NCI-H524 (cell line): ENCODE measurements at regions not wholly inside any gene's neighbourhood (a gene's known extent, or its start where the extent isn't known, plus 50 kb on each side); places are given as distances from the start of the nearest gene placed in this dataset.

ENCODE experiments used
- DNase-seq, 2 experiments: peaks; one replicate each; lab custom pipeline; 2025; lab: John Stamatoyannopoulos, UW

GRCh38 chr3:117519776-117520175 is 810.2 kb downstream of the TUSC7 start:
- no peak for DNase-seq

- DNase-seq: no peak
These were observed 811.0 kb downstream of the TUSC7 start for GRCh38 chr3:117520582-117520981.

GRCh38 chr3:117523418-117523817 is 813.8 kb downstream of the TUSC7 start:
- no peak for DNase-seq

- DNase-seq: no peak
These were observed 815.3 kb downstream of the TUSC7 start for GRCh38 chr3:117524890-117525289.

GRCh38 chr3:117526470-117527079 is 817.0 kb downstream of the TUSC7 start:
- peak; percentile 7 to 45 for DNase-seq

GRCh38 chr3:117527346-117527745 is 817.8 kb downstream of the TUSC7 start:
- no peak for DNase-seq

- no peak for DNase-seq
These were observed 819.1 kb downstream of the TUSC7 start for GRCh38 chr3:117528688-117529087.

- no peak for DNase-seq
These were observed 821.6 kb downstream of the TUSC7 start for GRCh38 chr3:117531078-117531767.

- no peak for DNase-seq
These were observed 822.7 kb downstream of the TUSC7 start for GRCh38 chr3:117532268-117532667.

GRCh38 chr3:117534138-117534537 is 824.6 kb downstream of the TUSC7 start:
- no peak for DNase-seq

- DNase-seq: no peak
These were observed 826.4 kb downstream of the TUSC7 start for GRCh38 chr3:117536006-117536405.

GRCh38 chr3:117537949-117538348 is 828.4 kb downstream of the TUSC7 start:
- DNase-seq: no peak

- DNase-seq: no peak
These were observed 830.1 kb downstream of the TUSC7 start for GRCh38 chr3:117539729-117540128.

GRCh38 chr3:117540597-117540996 is 831.0 kb downstream of the TUSC7 start:
- no peak for DNase-seq

GRCh38 chr3:117541721-117542120 is 832.1 kb downstream of the TUSC7 start:
- no peak for DNase-seq

- peak in 1 of 2 experiments; percentile 30 for DNase-seq
These were observed 833.9 kb downstream of the TUSC7 start for GRCh38 chr3:117543521-117543920.

GRCh38 chr3:117545484-117545883 is 835.9 kb downstream of the TUSC7 start:
- no peak for DNase-seq

- no peak for DNase-seq
These were observed 838.5 kb downstream of the TUSC7 start for GRCh38 chr3:117547956-117548550.

GRCh38 chr3:117548600-117548999 is 839.0 kb downstream of the TUSC7 start:
- no peak for DNase-seq

GRCh38 chr3:117549716-117550115 is 840.1 kb downstream of the TUSC7 start:
- DNase-seq: peak in 1 of 2 experiments; percentile 9

GRCh38 chr3:117550766-117551165 is 841.2 kb downstream of the TUSC7 start:
- DNase-seq: no peak

- DNase-seq: no peak
These were observed 843.9 kb downstream of the TUSC7 start for GRCh38 chr3:117553461-117553860.

GRCh38 chr3:117556646-117557407 is 847.2 kb downstream of the TUSC7 start:
- no peak for DNase-seq
